Activated B cell treated with CpG ODN at 0.5 μM for 24 hours (primary cell): ENCODE measurements at regions not wholly inside any gene's neighbourhood (a gene's known extent, or its start where the extent isn't known, plus 50 kb on each side); places are given as distances from the start of the nearest gene placed in this dataset.

Source experiments
- ATAC-seq: fragments of 200-7000 bp; cut with Tn5 transposase; one replicate; pipeline ENCODE4 v1.10.0; 2021; ENCODE audit warnings: low read depth, mild to moderate bottlenecking, moderate library complexity
- CTCF ChIA-PET: fragments of 350-600 bp; sonication (Branson Sonifier 250); formaldehyde crosslinking; loops from one replicate; lab custom pipeline; 2021; ENCODE audit warnings: antibody characterized with exemption; lab: Charles Lee
- POLR2A ChIA-PET: fragments of 350-600 bp; sonication (Branson Sonifier 250); formaldehyde crosslinking; loops from one replicate; lab custom pipeline; 2021; ENCODE audit warnings: antibody characterized with exemption; lab: Charles Lee
- DNase-seq: peaks from one replicate; pipeline ENCODE4 v3.0.0; 2022
- H3K27ac Mint-ChIP-seq: one replicate; pipeline ENCODE4 v1.8.0; 2020; ENCODE audit warnings: mixed read lengths
- H3K27me3 Mint-ChIP-seq: one replicate; pipeline ENCODE4 v1.8.0; 2021; ENCODE audit warnings: mixed read lengths
- H3K36me3 Mint-ChIP-seq: one replicate; pipeline ENCODE4 v1.8.0; 2021; ENCODE audit warnings: low read depth, mixed read lengths
- H3K4me1 Mint-ChIP-seq: one replicate; pipeline ENCODE4 v1.8.0; 2021; ENCODE audit warnings: mixed read lengths
- H3K4me3 Mint-ChIP-seq: one replicate; pipeline ENCODE4 v1.8.0; 2020; ENCODE audit warnings: mild to moderate bottlenecking, mixed read lengths
- H3K9me3 Mint-ChIP-seq: one replicate; pipeline ENCODE4 v1.8.0; 2020; ENCODE audit warnings: mixed read lengths
- intact Hi-C: fragments of 100-400 bp; cut with micrococcal nuclease; formaldehyde crosslinking; loops from one replicate; pipeline ENCODE4 v1.15.1; 2024
- TF ChIP-seq, protein P1 (sequence below): fragments of 200-600 bp; IDR thresholded peaks from one replicate; pipeline ENCODE4 v1.8.0; 2022; ENCODE audit warnings: antibody characterized with exemption, mild to moderate bottlenecking

DNA sequence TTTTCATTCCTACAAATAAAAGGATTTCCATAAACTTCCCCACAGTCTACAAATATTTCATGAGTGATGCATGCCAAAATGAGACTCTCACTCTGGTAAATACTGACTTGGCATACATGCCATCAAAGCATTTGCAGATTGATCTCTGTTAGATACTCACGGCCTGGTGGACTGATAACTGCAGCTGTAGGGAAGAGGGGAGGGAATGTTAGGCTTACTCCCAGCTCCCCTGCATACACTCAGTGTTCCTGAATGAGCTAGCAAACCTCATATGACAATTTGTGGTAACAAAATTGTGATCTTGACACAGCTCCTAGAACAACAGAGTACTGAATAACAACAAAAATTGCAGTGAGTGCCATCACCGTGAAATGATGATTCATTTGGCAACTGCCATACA, 435.3 kb downstream of the NR2F1-AS1 start:
- intact Hi-C loops = no loop called here
- Mint-ChIP-seq H3K4me3 (no peak overlapping the region), H3K4me1 (no peaks in the 10 kb centered on the region), H3K27me3 (no peaks in the 10 kb centered on the region), H3K9me3 (peaks cover 6% of the 10 kb centered on the region), H3K36me3 (no peaks in the 10 kb centered on the region), H3K27ac (no peak overlapping the region)
- DNase-seq = no peak
- TF ChIP-seq, protein P1, sequence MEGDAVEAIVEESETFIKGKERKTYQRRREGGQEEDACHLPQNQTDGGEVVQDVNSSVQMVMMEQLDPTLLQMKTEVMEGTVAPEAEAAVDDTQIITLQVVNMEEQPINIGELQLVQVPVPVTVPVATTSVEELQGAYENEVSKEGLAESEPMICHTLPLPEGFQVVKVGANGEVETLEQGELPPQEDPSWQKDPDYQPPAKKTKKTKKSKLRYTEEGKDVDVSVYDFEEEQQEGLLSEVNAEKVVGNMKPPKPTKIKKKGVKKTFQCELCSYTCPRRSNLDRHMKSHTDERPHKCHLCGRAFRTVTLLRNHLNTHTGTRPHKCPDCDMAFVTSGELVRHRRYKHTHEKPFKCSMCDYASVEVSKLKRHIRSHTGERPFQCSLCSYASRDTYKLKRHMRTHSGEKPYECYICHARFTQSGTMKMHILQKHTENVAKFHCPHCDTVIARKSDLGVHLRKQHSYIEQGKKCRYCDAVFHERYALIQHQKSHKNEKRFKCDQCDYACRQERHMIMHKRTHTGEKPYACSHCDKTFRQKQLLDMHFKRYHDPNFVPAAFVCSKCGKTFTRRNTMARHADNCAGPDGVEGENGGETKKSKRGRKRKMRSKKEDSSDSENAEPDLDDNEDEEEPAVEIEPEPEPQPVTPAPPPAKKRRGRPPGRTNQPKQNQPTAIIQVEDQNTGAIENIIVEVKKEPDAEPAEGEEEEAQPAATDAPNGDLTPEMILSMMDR = no peak
- no peak for ATAC-seq
- ChIA-PET CTCF (no interaction called here), POLR2A (no interaction called here)

DNA sequence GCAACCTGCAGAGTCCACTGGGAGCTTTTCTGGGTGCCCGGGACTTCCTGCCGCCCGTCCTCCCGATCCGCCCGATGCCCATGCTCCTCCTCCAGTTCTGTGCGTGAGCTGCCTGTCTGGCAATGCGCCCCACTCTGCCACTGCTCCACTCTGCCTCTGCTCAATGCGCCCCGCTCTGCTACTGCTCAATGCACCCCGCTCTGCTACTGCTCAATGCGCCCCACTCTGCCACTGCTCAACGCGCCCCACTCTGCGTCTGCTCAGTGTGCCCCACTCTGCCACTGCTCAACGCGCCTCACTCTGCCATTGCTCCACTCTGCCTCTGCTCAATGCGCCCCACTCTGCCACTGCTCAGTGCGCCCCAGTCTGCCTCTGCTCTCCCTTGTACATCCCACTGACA, 436.0 kb downstream of the NR2F1-AS1 start:
- Mint-ChIP-seq H3K4me1 (no peaks in the 10 kb centered on the region), H3K27ac (no peak overlapping the region), H3K27me3 (no peaks in the 10 kb centered on the region), H3K4me3 (no peak overlapping the region), H3K9me3 (peaks cover 6% of the 10 kb centered on the region), H3K36me3 (no peaks in the 10 kb centered on the region)
- intact Hi-C loops = no loop called here
- TF ChIP-seq, protein P1 = no peak
- DNase-seq (no peak), ATAC-seq (no peak)
- CTCF ChIA-PET = no interaction called here
- POLR2A ChIA-PET = no interaction called here

DNA sequence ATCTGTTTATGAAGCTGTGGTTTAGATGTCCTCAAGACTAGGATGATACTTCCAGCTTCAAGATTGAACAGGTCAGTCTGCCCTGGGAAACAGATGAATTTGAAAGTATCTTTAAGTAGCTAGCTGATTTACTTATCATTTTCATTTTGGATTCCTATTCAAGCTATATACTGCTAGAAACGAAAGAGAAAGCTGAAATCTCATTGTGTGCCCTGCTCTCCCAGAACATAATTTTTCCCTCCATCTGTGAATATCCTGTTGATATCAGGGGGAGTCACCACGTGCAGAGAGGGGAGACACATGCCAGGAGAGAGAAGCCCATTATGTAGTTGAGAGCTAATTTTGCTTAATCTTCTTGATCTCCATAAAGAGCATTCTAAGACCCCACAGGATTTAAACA, 439.1 kb downstream of the NR2F1-AS1 start:
- intact Hi-C loops = no loop called here
- POLR2A ChIA-PET = no interaction called here

DNA sequence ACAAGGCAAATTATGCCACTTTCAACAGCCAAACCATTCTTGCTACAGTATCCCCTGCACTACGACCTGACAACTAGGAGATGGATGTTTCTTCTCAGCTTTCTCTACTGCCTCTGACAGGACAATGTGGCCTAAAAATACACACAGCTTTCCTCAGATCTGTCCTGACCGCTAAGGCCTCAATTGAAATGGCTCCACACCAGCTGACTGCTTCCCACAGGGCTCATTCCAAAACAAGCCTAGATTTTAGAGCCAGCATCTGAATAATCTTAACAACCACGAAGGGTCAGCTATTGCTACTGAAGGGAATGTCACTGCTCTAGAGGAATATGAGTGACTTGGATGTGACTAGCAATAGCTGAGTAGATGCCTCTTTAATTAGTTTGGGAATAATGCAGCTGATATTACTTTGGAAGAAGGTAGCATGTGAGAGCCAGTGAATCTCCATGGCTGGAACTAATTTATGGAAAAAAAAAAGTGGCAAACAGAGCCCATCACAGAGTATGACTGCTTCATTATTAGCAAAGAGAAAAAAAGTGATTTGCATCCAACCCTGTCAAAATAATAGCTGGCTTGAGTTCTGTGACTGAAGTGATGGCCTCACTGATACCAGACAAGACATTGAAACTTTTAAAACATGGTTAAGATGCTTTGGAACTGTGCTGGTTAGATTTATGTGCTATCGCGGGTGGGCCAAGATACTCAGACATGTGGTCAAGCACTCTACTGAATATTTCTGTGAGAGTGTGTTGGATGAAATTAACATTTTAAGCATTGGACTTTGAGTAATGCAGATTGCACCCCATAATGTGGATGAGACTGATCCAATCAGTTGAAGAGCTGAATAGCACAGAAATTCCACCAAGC, 450.2 kb downstream of the NR2F1-AS1 start:
- POLR2A ChIA-PET = no interaction called here
- Mint-ChIP-seq H3K4me3 (no peak overlapping the region), H3K27me3 (no peaks in the 10 kb centered on the region), H3K27ac (no peak overlapping the region), H3K36me3 (no peaks in the 10 kb centered on the region), H3K4me1 (no peaks in the 10 kb centered on the region), H3K9me3 (peaks cover 2% of the 10 kb centered on the region)
- intact Hi-C loops = no loop called here
- TF ChIP-seq, protein P1 = no peak
- CTCF ChIA-PET = no interaction called here
- DNase-seq = no peak
- no peak for ATAC-seq

More for the DNA sequence above, 439.1 kb downstream of the NR2F1-AS1 start:
- H3K36me3 Mint-ChIP-seq = no peaks in the 10 kb centered on the region
- H3K27ac Mint-ChIP-seq = no peak overlapping the region
- TF ChIP-seq, protein P1 = no peak
- DNase-seq (no peak), ATAC-seq (no peak)
- no peaks in the 10 kb centered on the region for H3K4me1 Mint-ChIP-seq
- H3K27me3 Mint-ChIP-seq = no peaks in the 10 kb centered on the region
- CTCF ChIA-PET = no interaction called here
- H3K4me3 Mint-ChIP-seq = no peak overlapping the region
- peaks cover 6% of the 10 kb centered on the region for H3K9me3 Mint-ChIP-seq

DNA sequence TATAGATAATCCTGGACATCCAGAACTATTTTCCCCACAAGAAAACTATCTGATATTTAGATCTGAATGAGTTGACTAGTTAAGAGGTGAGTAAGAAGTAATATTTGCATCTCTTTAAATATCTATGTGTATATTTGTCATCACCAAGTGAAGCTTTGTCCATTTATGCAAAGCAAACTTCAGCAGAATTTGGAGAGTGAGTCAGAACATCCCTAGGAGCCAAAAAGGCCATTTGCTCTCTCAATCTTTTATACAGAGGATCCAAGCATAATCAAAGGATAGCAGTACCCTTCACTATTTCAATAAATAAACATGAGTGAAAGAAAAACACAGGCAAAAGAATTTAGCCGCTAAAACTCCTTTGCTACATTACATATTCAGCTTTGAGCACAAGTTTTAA, 454.4 kb downstream of the NR2F1-AS1 start:
- ChIA-PET POLR2A (no interaction called here), CTCF (no interaction called here)
- Mint-ChIP-seq H3K4me1 (no peaks in the 10 kb centered on the region), H3K27ac (no peak overlapping the region), H3K4me3 (no peak overlapping the region), H3K36me3 (no peaks in the 10 kb centered on the region), H3K27me3 (no peaks in the 10 kb centered on the region), H3K9me3 (peaks cover 2% of the 10 kb centered on the region)
- DNase-seq (no peak), ATAC-seq (no peak)
- intact Hi-C loops = no loop called here
- TF ChIP-seq, protein P1 = no peak
